Left ventricle myocardium inferior (tissue), 1 donor: ENCODE measurements at regions not wholly inside any gene's neighbourhood (a gene's known extent, or its start where the extent isn't known, plus 50 kb on each side); places are given as distances from the start of the nearest gene placed in this dataset.

ENCODE experiments used
- DNase-seq: peaks from one replicate; pipeline ENCODE4 v3.0.0-alpha.2; 2020
- H3K27ac ChIP-seq: fragments of 200-600 bp; replicated peaks from 2 replicates; pipeline ENCODE4 v1.8.0; 2021
- H3K27me3 ChIP-seq: fragments of 200-600 bp; 2 replicates; pipeline ENCODE4 v1.8.0; 2021; ENCODE audit warnings: low read depth
- H3K36me3 ChIP-seq: fragments of 200-600 bp; 2 replicates; pipeline ENCODE4 v1.8.0; 2021
- H3K4me1 ChIP-seq: fragments of 200-600 bp; 2 replicates; pipeline ENCODE4 v1.8.0; 2021
- H3K4me3 ChIP-seq: fragments of 200-600 bp; 2 replicates; pipeline ENCODE4 v1.8.0; 2021; ENCODE audit warnings: mild to moderate bottlenecking, moderate library complexity
- H3K9me3 ChIP-seq: fragments of 200-600 bp; replicated peaks from 2 replicates; pipeline ENCODE4 v1.8.0; 2021
- intact Hi-C: fragments of 100-400 bp; cut with micrococcal nuclease; formaldehyde crosslinking; loops from one replicate; pipeline ENCODE4 v1.11.0; 2022
- TF ChIP-seq, protein P1 (sequence below): fragments of 200-600 bp; IDR thresholded peaks from 2 replicates; pipeline ENCODE4 v1.8.0; 2021; ENCODE audit warnings: antibody characterized with exemption, mild to moderate bottlenecking, borderline replicate concordance
- donor health status: DM: no; HTN: yes; CAD: no; lungs with severe emphysema.

- H3K4me3 ChIP-seq = no peak overlapping the region
- H3K4me1 ChIP-seq = peaks cover 8% of the 10 kb centered on the region
- no peak for DNase-seq
- no peaks in the 10 kb centered on the region for H3K36me3 ChIP-seq
- intact Hi-C loops = no loop called here
- TF ChIP-seq, protein P1, sequence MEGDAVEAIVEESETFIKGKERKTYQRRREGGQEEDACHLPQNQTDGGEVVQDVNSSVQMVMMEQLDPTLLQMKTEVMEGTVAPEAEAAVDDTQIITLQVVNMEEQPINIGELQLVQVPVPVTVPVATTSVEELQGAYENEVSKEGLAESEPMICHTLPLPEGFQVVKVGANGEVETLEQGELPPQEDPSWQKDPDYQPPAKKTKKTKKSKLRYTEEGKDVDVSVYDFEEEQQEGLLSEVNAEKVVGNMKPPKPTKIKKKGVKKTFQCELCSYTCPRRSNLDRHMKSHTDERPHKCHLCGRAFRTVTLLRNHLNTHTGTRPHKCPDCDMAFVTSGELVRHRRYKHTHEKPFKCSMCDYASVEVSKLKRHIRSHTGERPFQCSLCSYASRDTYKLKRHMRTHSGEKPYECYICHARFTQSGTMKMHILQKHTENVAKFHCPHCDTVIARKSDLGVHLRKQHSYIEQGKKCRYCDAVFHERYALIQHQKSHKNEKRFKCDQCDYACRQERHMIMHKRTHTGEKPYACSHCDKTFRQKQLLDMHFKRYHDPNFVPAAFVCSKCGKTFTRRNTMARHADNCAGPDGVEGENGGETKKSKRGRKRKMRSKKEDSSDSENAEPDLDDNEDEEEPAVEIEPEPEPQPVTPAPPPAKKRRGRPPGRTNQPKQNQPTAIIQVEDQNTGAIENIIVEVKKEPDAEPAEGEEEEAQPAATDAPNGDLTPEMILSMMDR = no peak
- no peaks in the 10 kb centered on the region for H3K27me3 ChIP-seq
- peak overlapping the region; percentile 31 for H3K27ac ChIP-seq
- H3K9me3 ChIP-seq = peaks cover 14% of the 10 kb centered on the region
Measured at GRCh38 chr10:10293041-10293440, 724.6 kb upstream of the CELF2 start.

GRCh38 chr10:10293481-10293951 lies 724.2 kb upstream of the CELF2 start:
- DNase-seq = no peak
- TF ChIP-seq, protein P1 = no peak
- H3K27ac ChIP-seq = peak overlapping the region; percentile 58

DNA sequence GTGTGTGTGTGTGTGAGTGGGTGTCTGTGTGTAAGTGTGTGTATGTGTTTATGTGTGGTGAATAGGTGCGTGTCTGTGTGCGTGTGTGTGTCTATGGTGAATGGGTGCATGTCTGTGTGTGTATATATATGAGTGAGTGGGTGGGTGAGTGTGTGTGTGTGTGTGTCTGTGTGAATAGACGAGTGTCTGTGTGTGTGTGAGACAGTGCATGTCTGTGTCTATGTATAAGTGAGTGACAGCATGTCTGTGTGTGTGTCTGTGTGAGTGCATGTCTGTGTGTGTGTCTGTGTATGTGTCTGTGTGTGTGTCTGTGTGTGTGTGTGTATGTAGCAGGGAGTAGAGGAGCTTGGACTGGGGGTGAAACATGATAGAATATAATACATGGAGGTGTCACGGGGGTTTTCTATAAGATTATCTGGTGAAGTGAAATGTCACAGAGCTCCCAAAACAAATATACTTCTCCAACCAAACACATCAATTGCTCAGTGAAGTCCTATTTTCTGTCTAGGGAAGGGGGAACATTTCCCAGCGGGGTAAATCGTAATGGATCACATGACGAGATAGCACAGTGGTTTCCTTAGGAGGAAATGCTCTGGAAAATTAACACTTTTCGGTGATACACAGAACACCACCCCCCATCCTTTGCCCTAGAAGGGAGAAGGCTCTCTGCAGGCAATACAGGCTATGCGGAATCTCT lies 723.3 kb upstream of the CELF2 start:
- Histone ChIP-seq H3K27me3 (no peaks in the 10 kb centered on the region), H3K27ac (no peak overlapping the region), H3K4me1 (peaks cover 8% of the 10 kb centered on the region), H3K36me3 (no peaks in the 10 kb centered on the region), H3K4me3 (peak overlapping the region; percentile 27), H3K9me3 (peaks cover 14% of the 10 kb centered on the region)
- no peak for DNase-seq
- intact Hi-C loops = no loop called here
- TF ChIP-seq, protein P1 = no peak

More at GRCh38 chr10:10293481-10293951, 724.2 kb upstream of the CELF2 start:
- Histone ChIP-seq H3K4me1 (peaks cover 8% of the 10 kb centered on the region), H3K27me3 (no peaks in the 10 kb centered on the region), H3K36me3 (no peaks in the 10 kb centered on the region), H3K4me3 (peak overlapping the region; percentile 27), H3K9me3 (peaks cover 14% of the 10 kb centered on the region)
- intact Hi-C loops = no loop called here

GRCh38 chr10:10294881-10295529 lies 722.7 kb upstream of the CELF2 start:
- Histone ChIP-seq H3K4me1 (peaks cover 8% of the 10 kb centered on the region), H3K9me3 (peaks cover 14% of the 10 kb centered on the region), H3K4me3 (peak overlapping the region; percentile 14), H3K27ac (no peak overlapping the region), H3K27me3 (no peaks in the 10 kb centered on the region), H3K36me3 (no peaks in the 10 kb centered on the region)
- no peak for DNase-seq
- TF ChIP-seq, protein P1 = no peak
- intact Hi-C loops = no loop called here

GRCh38 chr10:10295537-10295936 lies 722.1 kb upstream of the CELF2 start:
- DNase-seq = no peak
- Histone ChIP-seq H3K4me1 (peaks cover 8% of the 10 kb centered on the region), H3K27ac (no peak overlapping the region), H3K27me3 (no peaks in the 10 kb centered on the region), H3K4me3 (no peak overlapping the region), H3K36me3 (no peaks in the 10 kb centered on the region), H3K9me3 (peaks cover 13% of the 10 kb centered on the region)
- TF ChIP-seq, protein P1 = no peak
- intact Hi-C loops = no loop called here
